ENCODE measurements at regions not wholly inside any gene's neighbourhood (a gene's known extent, or its start where the extent isn't known, plus 50 kb on each side); places are given as distances from the start of the nearest gene placed in this dataset.

DNA sequence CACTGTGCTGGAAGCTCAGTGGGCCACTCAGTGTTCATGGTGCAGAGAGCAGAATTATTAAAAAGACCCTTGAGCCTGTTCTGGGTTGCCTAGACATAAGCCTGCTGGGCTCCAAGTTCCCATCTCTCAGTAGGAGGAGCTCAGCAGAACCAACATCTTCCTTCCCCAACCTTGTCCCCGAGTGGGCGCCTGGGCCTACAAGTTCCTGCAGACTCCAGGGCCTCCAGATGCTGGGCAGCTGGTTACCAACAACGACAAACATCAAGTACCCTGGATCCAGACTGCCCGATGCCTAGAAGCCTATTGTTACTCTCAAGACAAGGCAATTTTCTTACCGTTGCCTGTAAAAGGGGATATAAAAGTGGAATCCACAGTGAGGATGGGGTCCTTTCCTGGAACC is 214.2 kb downstream of the HAUS1 start:
- TF ChIP-seq EZH2 (IDR thresholded peaks at IDR 0.05; ENCODE audit: insufficient read depth, poor library complexity, severe bottlenecking) (no peak), EZH2phosphoT487 (IDR thresholded peaks at IDR 0.05; ENCODE audit: insufficient read depth, low read depth) (no peak)
